Osteoblast (primary cell): ENCODE measurements at regions not wholly inside any gene's neighbourhood (a gene's known extent, or its start where the extent isn't known, plus 50 kb on each side); places are given as distances from the start of the nearest gene placed in this dataset.
A peak's percentile ranks its signal among the peaks of the same experiment; 100 is the strongest.

Experiments
- DNase-seq: peaks from one replicate; pipeline ENCODE4 v3.0.0; 2011; ENCODE audit warnings: low spot score, mixed read lengths; ENCODE audit not compliant: insufficient read length; ENCODE audit errors: missing footprints
- H2AFZ ChIP-seq: 2 replicates; pipeline ENCODE4 v1.6.0; 2011; ENCODE audit warnings: mild to moderate bottlenecking, low read length
- H3K27ac ChIP-seq: 2 replicates; pipeline ENCODE4 v1.5.1; 2011; ENCODE audit warnings: mild to moderate bottlenecking, low read depth, low read length, moderate library complexity
- H3K27me3 ChIP-seq: 2 replicates; pipeline ENCODE4 v1.6.0; 2012; ENCODE audit warnings: mild to moderate bottlenecking, control low read depth, inconsistent platforms, low read length, moderate library complexity; ENCODE audit not compliant: insufficient read depth
- H3K36me3 ChIP-seq: 2 replicates; pipeline ENCODE4 v1.5.1; 2011; ENCODE audit warnings: mild to moderate bottlenecking, low read length, control low read depth, moderate library complexity; ENCODE audit not compliant: insufficient read depth
- H3K4me1 ChIP-seq: 2 replicates; pipeline ENCODE4 v1.5.1; 2011; ENCODE audit warnings: mild to moderate bottlenecking, low read length, control low read depth, moderate library complexity; ENCODE audit not compliant: insufficient read depth
- H3K4me2 ChIP-seq: 2 replicates; pipeline ENCODE4 v1.6.0; 2011; ENCODE audit warnings: mild to moderate bottlenecking, low read length; ENCODE audit not compliant: insufficient read depth
- H3K4me3 ChIP-seq: fragments of 200-600 bp; sonication (generic); 3 replicates; pipeline ENCODE4 v1.5.1; 2012; ENCODE audit warnings: mild to moderate bottlenecking, low read length, inconsistent platforms; ENCODE audit not compliant: insufficient read depth
- H3K79me2 ChIP-seq: 2 replicates; pipeline ENCODE4 v1.6.0; 2012; ENCODE audit warnings: mild to moderate bottlenecking, low read length, control low read depth, inconsistent platforms; ENCODE audit not compliant: insufficient read depth
- H3K9me3 ChIP-seq: 2 replicates; pipeline ENCODE4 v1.5.1; 2011; ENCODE audit warnings: low read depth, low read length, control low read depth
- H4K20me1 ChIP-seq: 2 replicates; pipeline ENCODE4 v1.6.0; 2012; ENCODE audit warnings: mild to moderate bottlenecking, low read length, control low read depth; ENCODE audit not compliant: insufficient read depth
- TF ChIP-seq, protein P1 (sequence below): IDR thresholded peaks from 2 replicates; pipeline ENCODE4 v1.5.1; 2011; ENCODE audit warnings: mild to moderate bottlenecking, low read depth, low read length, moderate library complexity; ENCODE audit errors: extremely low read depth

DNA sequence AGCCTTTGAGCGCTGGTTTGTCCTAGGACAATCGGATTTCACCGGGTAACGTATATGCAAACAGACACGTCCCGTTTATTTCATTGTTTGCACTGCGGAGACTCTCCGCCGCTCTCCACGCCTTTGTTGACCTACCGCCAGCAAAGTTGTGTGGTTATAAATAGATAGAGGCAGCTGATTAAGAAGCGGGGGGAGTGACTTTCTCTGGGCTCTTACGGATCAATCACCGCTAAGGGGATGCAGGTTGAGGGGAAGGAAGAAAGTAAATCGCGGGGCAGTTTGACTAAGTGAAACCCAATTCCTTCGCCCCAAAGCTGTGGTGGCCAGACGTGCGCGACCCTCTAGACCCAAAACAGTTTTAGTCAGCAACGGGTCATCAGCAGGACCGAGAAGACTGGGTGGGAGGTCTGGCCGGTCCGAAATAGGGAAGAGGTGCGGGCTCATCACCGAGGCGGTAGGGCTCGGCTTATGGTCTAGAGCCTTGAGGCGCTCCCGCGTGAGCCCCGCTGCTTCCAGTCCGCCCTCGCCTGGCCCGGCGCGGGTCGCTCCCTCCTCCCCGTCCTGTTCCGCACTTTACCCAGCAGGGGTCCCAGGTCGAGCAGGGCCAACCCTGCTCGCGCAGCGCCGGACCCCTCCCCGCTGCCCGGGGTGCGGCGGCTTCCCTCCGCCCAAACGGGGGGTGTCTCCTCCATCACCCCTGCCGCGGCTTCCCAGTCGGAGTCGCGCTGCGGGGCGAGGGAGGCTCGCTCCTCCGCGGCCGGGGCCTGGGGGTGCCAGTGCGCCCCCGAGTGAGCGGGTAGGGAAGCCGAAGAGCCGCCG, 120.8 kb upstream of the RRP15 start:
- Histone ChIP-seq H3K4me1 (peaks cover 9% of the 10 kb centered on the region), H3K79me2 (no peaks in the 10 kb centered on the region), H3K36me3 (no peaks in the 10 kb centered on the region), H3K27ac (no peak overlapping the region), H3K9me3 (no peaks in the 10 kb centered on the region), H3K4me2 (peak overlapping the region; percentile 80), H3K27me3 (peaks cover 82% of the 10 kb centered on the region), H4K20me1 (no peaks in the 10 kb centered on the region), H2AFZ (peak overlapping the region; percentile 80), H3K4me3 (peak overlapping the region; percentile 66)
- TF ChIP-seq, protein P1, sequence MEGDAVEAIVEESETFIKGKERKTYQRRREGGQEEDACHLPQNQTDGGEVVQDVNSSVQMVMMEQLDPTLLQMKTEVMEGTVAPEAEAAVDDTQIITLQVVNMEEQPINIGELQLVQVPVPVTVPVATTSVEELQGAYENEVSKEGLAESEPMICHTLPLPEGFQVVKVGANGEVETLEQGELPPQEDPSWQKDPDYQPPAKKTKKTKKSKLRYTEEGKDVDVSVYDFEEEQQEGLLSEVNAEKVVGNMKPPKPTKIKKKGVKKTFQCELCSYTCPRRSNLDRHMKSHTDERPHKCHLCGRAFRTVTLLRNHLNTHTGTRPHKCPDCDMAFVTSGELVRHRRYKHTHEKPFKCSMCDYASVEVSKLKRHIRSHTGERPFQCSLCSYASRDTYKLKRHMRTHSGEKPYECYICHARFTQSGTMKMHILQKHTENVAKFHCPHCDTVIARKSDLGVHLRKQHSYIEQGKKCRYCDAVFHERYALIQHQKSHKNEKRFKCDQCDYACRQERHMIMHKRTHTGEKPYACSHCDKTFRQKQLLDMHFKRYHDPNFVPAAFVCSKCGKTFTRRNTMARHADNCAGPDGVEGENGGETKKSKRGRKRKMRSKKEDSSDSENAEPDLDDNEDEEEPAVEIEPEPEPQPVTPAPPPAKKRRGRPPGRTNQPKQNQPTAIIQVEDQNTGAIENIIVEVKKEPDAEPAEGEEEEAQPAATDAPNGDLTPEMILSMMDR = no peak
- DNase-seq = no peak

DNA sequence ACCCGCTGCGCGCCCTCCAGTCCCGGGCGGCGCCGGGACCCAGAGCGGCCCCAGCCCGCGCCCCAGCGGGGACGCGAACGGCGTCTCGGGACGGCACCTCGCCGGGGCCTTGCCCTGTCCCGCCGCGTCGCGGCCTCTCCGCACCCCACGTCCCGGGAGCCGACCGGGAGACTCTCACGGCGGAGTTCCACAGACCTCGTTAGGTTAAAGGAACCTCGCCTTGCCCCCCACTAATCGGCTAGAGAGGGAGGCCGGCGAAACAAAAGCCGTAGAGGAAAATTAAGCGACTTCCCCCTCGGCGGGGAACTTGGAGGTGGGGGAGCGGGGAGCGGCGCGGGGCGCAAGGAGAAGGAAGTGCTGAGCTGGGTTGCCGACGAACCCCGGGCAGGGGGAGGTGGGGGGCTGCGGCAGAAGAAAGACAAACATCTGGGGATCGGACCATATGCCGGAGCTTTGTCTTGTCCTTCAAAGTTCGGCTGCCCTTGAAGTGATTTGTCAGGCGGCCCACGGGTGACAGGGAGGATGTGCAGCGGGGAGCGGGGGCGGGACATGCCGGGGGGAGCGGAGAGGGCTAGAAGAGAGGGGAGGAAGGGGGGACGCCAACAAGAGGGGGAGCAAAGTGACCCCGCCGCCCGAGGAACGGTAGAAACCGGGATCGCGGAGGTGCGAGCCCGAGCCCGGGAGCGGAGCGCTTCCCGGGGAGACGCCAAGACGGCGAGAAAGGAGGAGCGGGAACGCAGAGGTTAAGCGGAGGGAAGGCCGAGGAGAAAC, 120.0 kb upstream of the RRP15 start:
- H3K4me1 ChIP-seq = peaks cover 9% of the 10 kb centered on the region
- no peaks in the 10 kb centered on the region for H4K20me1 ChIP-seq
- no peaks in the 10 kb centered on the region for H3K79me2 ChIP-seq
- TF ChIP-seq, protein P1 = no peak
- H3K27ac ChIP-seq = no peak overlapping the region
- no peaks in the 10 kb centered on the region for H3K36me3 ChIP-seq
- peak overlapping the region; percentile 80 for H3K4me2 ChIP-seq
- peaks cover 78% of the 10 kb centered on the region for H3K27me3 ChIP-seq
- H3K4me3 ChIP-seq = peak overlapping the region; percentile 66
- H3K9me3 ChIP-seq = no peaks in the 10 kb centered on the region
- H2AFZ ChIP-seq = peak overlapping the region; percentile 67
- DNase-seq = peak; percentile 65

DNA sequence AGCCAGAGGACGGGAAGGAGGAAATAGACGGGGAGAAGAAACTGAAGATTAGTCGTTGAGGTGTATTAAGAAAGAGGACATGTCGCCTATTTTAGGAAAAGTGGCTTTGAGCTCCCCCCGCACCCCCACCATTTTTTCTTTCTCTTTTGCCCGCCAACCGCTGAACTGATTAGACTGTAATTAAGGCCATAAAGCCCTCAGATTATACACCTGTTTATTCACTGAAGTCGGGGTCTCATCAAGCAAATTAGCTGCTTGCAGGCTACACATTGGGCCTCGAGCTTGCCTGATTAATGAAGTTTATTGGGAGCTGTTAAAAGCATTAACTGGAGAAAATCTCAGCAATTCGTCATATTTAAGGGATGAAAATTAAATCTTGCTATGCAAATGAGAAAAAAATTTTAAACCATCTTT, 119.4 kb upstream of the RRP15 start:
- Histone ChIP-seq H3K9me3 (no peaks in the 10 kb centered on the region), H3K79me2 (no peaks in the 10 kb centered on the region), H2AFZ (peak overlapping the region; percentile 67), H3K36me3 (no peaks in the 10 kb centered on the region), H3K4me2 (peak overlapping the region; percentile 80), H4K20me1 (no peaks in the 10 kb centered on the region), H3K27ac (no peak overlapping the region), H3K27me3 (peaks cover 74% of the 10 kb centered on the region), H3K4me1 (peaks cover 9% of the 10 kb centered on the region), H3K4me3 (peak overlapping the region; percentile 66)
- TF ChIP-seq, protein P1 = no peak
- no peak for DNase-seq
